HEK293 (cell line): ENCODE measurements at regions not wholly inside any gene's neighbourhood (a gene's known extent, or its start where the extent isn't known, plus 50 kb on each side); places are given as distances from the start of the nearest gene placed in this dataset.
"Not testable (repeated sequence)": the region's sequence is repeated elsewhere in the genome, so short reads cannot be mapped to it uniquely, and the experiment has no call there.

Experiments
- CTCF ChIA-PET: fragments of 350-600 bp; formaldehyde crosslinking; extraction: SDS; loops from one replicate; lab custom pipeline; 2021; ENCODE audit warnings: antibody characterized with exemption; lab: Yijun Ruan, JAX
- POLR2A ChIA-PET: fragments of 300-600 bp; formaldehyde crosslinking; extraction: SDS; loops from one replicate; lab custom pipeline; 2020; ENCODE audit warnings: antibody characterized with exemption, inconsistent platforms; lab: Yijun Ruan, JAX
- H3K27ac ChIP-seq: fragments of 200-500 bp; sonication (Bioruptor generic); 2 replicates; pipeline ENCODE4 v1.5.1; 2014; ENCODE audit warnings: low read depth, low read length, control low read depth, inconsistent platforms; ENCODE audit errors: extremely low read depth
- H3K36me3 ChIP-seq, 2 experiments: fragments of 200-500 bp in 1 of 2; sonication (Bioruptor generic) in 1 of 2; 1 replicate in 1 of 2; 2 replicates in 1 of 2; pipeline ENCODE4 v1.5.1; 2014 to 2017; ENCODE audit warnings: inconsistent platforms in 2 of 2, low read length in 2 of 2; ENCODE audit not compliant: control insufficient read depth in 2 of 2, insufficient read depth in 1 of 2
- H3K4me1 ChIP-seq: fragments of 200-500 bp; sonication (Bioruptor generic); 2 replicates; pipeline ENCODE4 v1.5.1; 2014; ENCODE audit warnings: mild to moderate bottlenecking, low read length, inconsistent platforms; ENCODE audit not compliant: control insufficient read depth, insufficient read depth
- H3K4me3 ChIP-seq: 2 replicates; pipeline ENCODE4 v1.5.1; 2011; ENCODE audit warnings: low read depth, mild to moderate bottlenecking, control low read depth, low read length, moderate library complexity
- H3K9me3 ChIP-seq: fragments of 200-500 bp; sonication (Bioruptor generic); 2 replicates; pipeline ENCODE4 v1.5.1; 2014; ENCODE audit warnings: low read depth, low read length, inconsistent platforms; ENCODE audit not compliant: control insufficient read depth, insufficient read depth
- GLI4 ChIP-seq: fragments of 450-650 bp; formaldehyde crosslinking; IDR thresholded peaks from 2 replicates; pipeline ENCODE4 v1.5.1; 2016; ENCODE audit warnings: missing biosample characterization, missing genetic modification characterization
- GLIS2 ChIP-seq: fragments of 450-650 bp; formaldehyde crosslinking; IDR thresholded peaks from 2 replicates; pipeline ENCODE4 v1.5.1; 2016; ENCODE audit warnings: missing biosample characterization, missing genetic modification characterization
- MEIS1 ChIP-seq: sonication (generic); formaldehyde crosslinking; IDR thresholded peaks from 2 replicates; pipeline ENCODE4 v1.8.1; 2022; ENCODE audit warnings: missing genetic modification reagents, mild to moderate bottlenecking, borderline replicate concordance
- SCRT1 ChIP-seq: fragments of 450-650 bp; formaldehyde crosslinking; IDR thresholded peaks from 2 replicates; pipeline ENCODE4 v1.5.1; 2016; ENCODE audit warnings: missing biosample characterization, missing genetic modification characterization, borderline replicate concordance
- SETDB1 ChIP-seq: IDR thresholded peaks from one replicate; pipeline ENCODE4 v1.6.1; 2017; ENCODE audit warnings: mild to moderate bottlenecking, low read length, moderate library complexity, mixed read lengths; ENCODE audit not compliant: insufficient read length
- SP3 ChIP-seq: fragments of 450-650 bp; formaldehyde crosslinking; IDR thresholded peaks from 2 replicates; pipeline ENCODE4 v1.5.1; 2016; ENCODE audit warnings: missing biosample characterization, missing genetic modification characterization
- SP7 ChIP-seq: fragments of 450-650 bp; formaldehyde crosslinking; IDR thresholded peaks from 2 replicates; pipeline ENCODE4 v1.5.1; 2016; ENCODE audit warnings: missing biosample characterization, missing genetic modification characterization
- ZFHX2 ChIP-seq: fragments of 450-650 bp; formaldehyde crosslinking; conservative IDR thresholded peaks from 2 replicates; pipeline ENCODE4 v1.5.1; 2016; ENCODE audit warnings: missing biosample characterization, missing genetic modification characterization
- ZNF138 ChIP-seq: fragments of 450-650 bp; formaldehyde crosslinking; IDR thresholded peaks from 2 replicates; pipeline ENCODE4 v1.5.1; 2016; ENCODE audit warnings: missing biosample characterization, missing genetic modification characterization, borderline replicate concordance
- ZNF184 ChIP-seq: fragments of 450-650 bp; IDR thresholded peaks from 2 replicates; pipeline ENCODE4 v1.5.1; 2018; ENCODE audit warnings: missing biosample characterization, mild to moderate bottlenecking, missing genetic modification characterization
- ZNF341 ChIP-seq: fragments of 450-650 bp; formaldehyde crosslinking; IDR thresholded peaks from 2 replicates; pipeline ENCODE4; 2016; ENCODE audit warnings: low read depth, missing biosample characterization, missing genetic modification characterization
- ZNF404 ChIP-seq: fragments of 450-650 bp; formaldehyde crosslinking; IDR thresholded peaks from 2 replicates; pipeline ENCODE4 v1.5.1; 2017; ENCODE audit warnings: missing biosample characterization, missing genetic modification characterization
- ZNF501 ChIP-seq: fragments of 450-650 bp; formaldehyde crosslinking; IDR thresholded peaks from 2 replicates; pipeline ENCODE4 v1.5.1; 2016; ENCODE audit warnings: missing biosample characterization, missing genetic modification characterization
- ZNF548 ChIP-seq: fragments of 450-650 bp; formaldehyde crosslinking; IDR thresholded peaks from 2 replicates; pipeline ENCODE4 v1.5.1; 2016; ENCODE audit warnings: missing biosample characterization, missing genetic modification characterization
- ZNF560 ChIP-seq: fragments of 450-650 bp; formaldehyde crosslinking; IDR thresholded peaks from 2 replicates; pipeline ENCODE4 v1.5.1; 2017; ENCODE audit warnings: missing biosample characterization, missing genetic modification characterization, borderline replicate concordance
- ZNF629 ChIP-seq: fragments of 450-650 bp; formaldehyde crosslinking; IDR thresholded peaks from 2 replicates; pipeline ENCODE4 v1.5.1; 2017; ENCODE audit warnings: missing biosample characterization, missing genetic modification characterization
- ZNF654 ChIP-seq: fragments of 450-650 bp; formaldehyde crosslinking; IDR thresholded peaks from 2 replicates; pipeline ENCODE4 v1.5.1; 2016; ENCODE audit warnings: low read depth, missing biosample characterization, missing genetic modification characterization
- TF ChIP-seq, protein P1 (sequence below): fragments of 450-650 bp; formaldehyde crosslinking; IDR thresholded peaks from 2 replicates; pipeline ENCODE4 v1.5.1; 2016; ENCODE audit warnings: missing biosample characterization, missing genetic modification characterization
- TF ChIP-seq, protein P2 (sequence below): fragments of 450-650 bp; formaldehyde crosslinking; IDR thresholded peaks from 2 replicates; pipeline ENCODE4 v1.5.1; 2017; ENCODE audit warnings: missing biosample characterization, missing genetic modification characterization

GRCh38 chr14:106421431-106422033 lies 895.1 kb downstream of the TMEM121 start:
- not testable (repeated sequence) for H3K36me3 ChIP-seq, H3K4me3 ChIP-seq, H3K9me3 ChIP-seq, H3K4me1 ChIP-seq, H3K27ac ChIP-seq
- ChIA-PET POLR2A (interaction anchor here (1.0 kb wide), 1 partner anchor 73 kb away, joined by 3 read pairs; no protein-coding TSS in a partner anchor), CTCF (interaction anchor here (0.6 to 7.4 kb wide), 23 partner anchors 9 to 143 kb away, joined by 3 to 72 read pairs (median 4); no protein-coding TSS in a partner anchor)
- TF ChIP-seq ZFHX2 (tag by site-specific recombination) (peak; percentile 63), GLIS2 (tag by site-specific recombination) (0 out of 2 replicates have a peak, but pooled peaks have one; percentile 24), ZNF654 (peak; percentile 58)
- TF ChIP-seq, protein P1, sequence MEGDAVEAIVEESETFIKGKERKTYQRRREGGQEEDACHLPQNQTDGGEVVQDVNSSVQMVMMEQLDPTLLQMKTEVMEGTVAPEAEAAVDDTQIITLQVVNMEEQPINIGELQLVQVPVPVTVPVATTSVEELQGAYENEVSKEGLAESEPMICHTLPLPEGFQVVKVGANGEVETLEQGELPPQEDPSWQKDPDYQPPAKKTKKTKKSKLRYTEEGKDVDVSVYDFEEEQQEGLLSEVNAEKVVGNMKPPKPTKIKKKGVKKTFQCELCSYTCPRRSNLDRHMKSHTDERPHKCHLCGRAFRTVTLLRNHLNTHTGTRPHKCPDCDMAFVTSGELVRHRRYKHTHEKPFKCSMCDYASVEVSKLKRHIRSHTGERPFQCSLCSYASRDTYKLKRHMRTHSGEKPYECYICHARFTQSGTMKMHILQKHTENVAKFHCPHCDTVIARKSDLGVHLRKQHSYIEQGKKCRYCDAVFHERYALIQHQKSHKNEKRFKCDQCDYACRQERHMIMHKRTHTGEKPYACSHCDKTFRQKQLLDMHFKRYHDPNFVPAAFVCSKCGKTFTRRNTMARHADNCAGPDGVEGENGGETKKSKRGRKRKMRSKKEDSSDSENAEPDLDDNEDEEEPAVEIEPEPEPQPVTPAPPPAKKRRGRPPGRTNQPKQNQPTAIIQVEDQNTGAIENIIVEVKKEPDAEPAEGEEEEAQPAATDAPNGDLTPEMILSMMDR (tag by site-specific recombination), result peak; percentile 43

GRCh38 chr14:106422066-106422465 lies 895.7 kb downstream of the TMEM121 start:
- Histone ChIP-seq H3K4me1 (no peaks in the 10 kb centered on the region), H3K4me3 (no peak overlapping the region), H3K9me3 (peaks cover 4% of the 10 kb centered on the region), H3K27ac (no peak overlapping the region), H3K36me3 (no peaks in the 10 kb centered on the region)
- CTCF ChIA-PET, result interaction anchor here (0.5 to 7.4 kb wide), 19 partner anchors 8 to 164 kb away, joined by 3 to 72 read pairs (median 4); no protein-coding TSS in a partner anchor
- TF ChIP-seq ZNF501, result no peak
- no peak for TF ChIP-seq SCRT1 (tag by site-specific recombination)
- TF ChIP-seq GLI4, result no peak
- no peak for TF ChIP-seq ZNF138 (tag by site-specific recombination)
- POLR2A ChIA-PET, result interaction anchor here (1.0 kb wide), 1 partner anchor 73 kb away, joined by 3 read pairs; no protein-coding TSS in a partner anchor

DNA sequence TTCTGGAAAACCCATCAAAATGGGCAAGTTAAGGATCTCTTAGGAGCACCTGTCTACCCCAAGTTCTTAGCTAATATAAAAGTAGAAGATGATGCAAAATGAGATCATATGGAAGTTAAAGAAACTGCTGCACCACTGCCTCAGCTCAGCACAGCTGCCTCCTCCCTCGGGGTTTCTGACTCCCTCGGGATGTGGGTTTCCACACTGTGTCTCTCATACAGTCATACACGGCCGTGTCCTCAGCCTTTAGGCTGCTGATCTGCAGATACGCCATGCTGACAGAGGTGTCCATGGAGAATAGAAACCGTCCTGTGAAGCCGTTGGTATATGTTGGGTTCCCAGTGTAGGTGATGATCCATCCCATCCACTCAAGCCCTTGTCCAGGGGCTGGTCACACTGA lies 898.8 kb downstream of the TMEM121 start:
- CTCF ChIA-PET, result interaction anchor here (0.8 to 3.3 kb wide), 6 partner anchors 9 to 51 kb away, joined by 3 to 18 read pairs (median 4); no protein-coding TSS in a partner anchor
- POLR2A ChIA-PET, H3K4me3 ChIP-seq, H3K9me3 ChIP-seq, H3K27ac ChIP-seq, H3K4me1 ChIP-seq, H3K36me3 ChIP-seq: not testable (repeated sequence)

DNA sequence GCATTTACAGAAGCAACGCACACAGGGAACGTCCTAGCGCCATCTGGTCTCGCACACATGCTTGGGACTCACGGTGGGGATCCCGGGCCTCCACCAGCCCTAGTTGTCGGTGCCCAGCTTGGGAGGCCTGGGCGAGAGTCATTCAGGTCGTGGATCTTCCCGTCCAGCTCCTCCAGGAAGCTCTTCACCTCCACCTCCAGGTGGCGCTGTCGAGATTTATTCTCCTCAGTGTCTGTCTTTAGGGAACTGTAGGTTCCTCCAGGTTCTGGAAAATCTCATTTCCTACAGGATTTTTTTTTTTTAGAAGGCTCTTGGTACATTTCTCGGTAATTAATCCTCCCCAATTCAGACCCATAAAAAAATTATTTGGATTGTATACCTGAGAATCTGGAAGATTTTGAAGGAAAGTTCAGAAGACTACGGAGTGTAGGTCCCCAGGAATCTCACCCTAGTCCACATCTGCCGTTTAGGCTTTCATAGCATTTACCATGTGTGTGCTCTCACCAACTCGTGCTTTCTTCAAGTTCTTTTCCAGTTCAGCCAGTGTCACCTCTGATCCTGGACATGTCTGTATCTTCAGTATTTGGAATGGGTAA lies 910.0 kb downstream of the TMEM121 start:
- Histone ChIP-seq H3K4me1 (no peaks in the 10 kb centered on the region), H3K36me3 (no peaks in the 10 kb centered on the region), H3K27ac (no peak overlapping the region), H3K4me3 (no peak overlapping the region), H3K9me3 (peaks cover 2% of the 10 kb centered on the region)
- no peak for TF ChIP-seq ZNF560 (tag by site-specific recombination)
- no peak for TF ChIP-seq ZNF138 (tag by site-specific recombination)
- peak; percentile 18; the same call in 1 of the 2 replicates for TF ChIP-seq ZNF654
- no peak for TF ChIP-seq ZNF548 (tag by site-specific recombination)
- POLR2A ChIA-PET, result no interaction called here
- CTCF ChIA-PET, result interaction anchor here (0.5 to 3.9 kb wide), 23 partner anchors 8 to 1105 kb away, joined by 3 to 29 read pairs (median 4); no protein-coding TSS in a partner anchor

DNA sequence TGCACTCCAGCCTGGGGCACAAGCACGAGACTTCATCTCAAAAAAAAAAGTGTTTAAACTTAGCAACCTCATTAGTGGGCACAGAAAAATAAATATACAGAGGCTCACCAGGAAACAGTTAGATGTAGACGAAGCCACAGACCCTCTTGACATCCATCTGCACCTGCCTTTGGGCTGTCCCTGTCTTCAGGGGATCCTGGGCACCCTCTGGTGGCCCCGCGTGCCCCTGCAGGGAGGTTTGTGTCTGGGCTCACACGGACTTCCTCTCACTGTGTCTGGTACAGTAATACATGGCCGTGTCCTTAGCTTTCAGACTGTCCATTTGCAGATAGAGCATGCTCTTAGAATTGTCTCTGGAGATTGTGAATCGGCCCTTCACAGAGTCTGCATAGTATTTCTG lies 916.5 kb downstream of the TMEM121 start:
- Histone ChIP-seq H3K9me3 (peaks cover 2% of the 10 kb centered on the region), H3K4me3 (no peak overlapping the region), H3K27ac (no peak overlapping the region), H3K36me3 (no peaks in the 10 kb centered on the region), H3K4me1 (no peaks in the 10 kb centered on the region)
- POLR2A ChIA-PET, result no interaction called here
- TF ChIP-seq ZNF341 (no peak), ZNF404 (tag by site-specific recombination) (no peak), MEIS1 (CRISPR knock-in tag) (no peak), SETDB1 (no peak), ZNF184 (tag by site-specific recombination) (no peak), ZNF629 (no peak), SP7 (no peak), SP3 (tag by site-specific recombination) (no peak)
- TF ChIP-seq, protein P2, sequence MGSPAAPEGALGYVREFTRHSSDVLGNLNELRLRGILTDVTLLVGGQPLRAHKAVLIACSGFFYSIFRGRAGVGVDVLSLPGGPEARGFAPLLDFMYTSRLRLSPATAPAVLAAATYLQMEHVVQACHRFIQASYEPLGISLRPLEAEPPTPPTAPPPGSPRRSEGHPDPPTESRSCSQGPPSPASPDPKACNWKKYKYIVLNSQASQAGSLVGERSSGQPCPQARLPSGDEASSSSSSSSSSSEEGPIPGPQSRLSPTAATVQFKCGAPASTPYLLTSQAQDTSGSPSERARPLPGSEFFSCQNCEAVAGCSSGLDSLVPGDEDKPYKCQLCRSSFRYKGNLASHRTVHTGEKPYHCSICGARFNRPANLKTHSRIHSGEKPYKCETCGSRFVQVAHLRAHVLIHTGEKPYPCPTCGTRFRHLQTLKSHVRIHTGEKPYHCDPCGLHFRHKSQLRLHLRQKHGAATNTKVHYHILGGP, result no peak
- CTCF ChIA-PET, result interaction anchor here (0.7 to 1.6 kb wide), 8 partner anchors 19 to 380 kb away, joined by 3 to 9 read pairs (median 3); no protein-coding TSS in a partner anchor
